Lung (tissue), 11 donors: ENCODE measurements at regions not wholly inside any gene's neighbourhood (a gene's known extent, or its start where the extent isn't known, plus 50 kb on each side); places are given as distances from the start of the nearest gene placed in this dataset.

Experiments used
- ATAC-seq: fragments of 200-7000 bp; cut with Tn5 transposase; one replicate; pipeline ENCODE4 v1.9.1; 2020; ENCODE audit warnings: moderate number of reproducible peaks; ENCODE audit not compliant: insufficient read depth, low FRiP score
- DNase-seq, 3 donors: peaks; one replicate each; pipeline ENCODE4 v3.0.0-alpha.2; 2013 to 2017
- H3K27ac ChIP-seq, 2 donors: one replicate each; pipeline ENCODE4 v1.5.1; 2013; ENCODE audit warnings: mild to moderate bottlenecking in 2 of 2, moderate library complexity in 2 of 2, control low read depth in 1 of 2, inconsistent platforms in 1 of 2, low read depth in 1 of 2, low read length in 1 of 2
- H3K27me3 ChIP-seq, 3 donors: one replicate each; pipeline ENCODE4 v1.5.1; 2013; ENCODE audit warnings: low read length in 2 of 3; ENCODE audit not compliant: control insufficient read depth in 3 of 3, insufficient read depth in 3 of 3
- H3K36me3 ChIP-seq, 4 donors: one replicate each; pipeline ENCODE4 v1.5.1; 2013; ENCODE audit warnings: low read length in 4 of 4, mild to moderate bottlenecking in 1 of 4, moderate library complexity in 1 of 4; ENCODE audit not compliant: control insufficient read depth in 4 of 4, insufficient read depth in 4 of 4
- H3K4me1 ChIP-seq, 5 donors: one replicate each; pipeline ENCODE4 v1.5.1; 2013; ENCODE audit warnings: low read length in 5 of 5, mild to moderate bottlenecking in 2 of 5, moderate library complexity in 1 of 5; ENCODE audit not compliant: control insufficient read depth in 5 of 5, insufficient read depth in 5 of 5
- H3K4me3 ChIP-seq: one replicate; pipeline ENCODE4 v1.5.1; 2013; ENCODE audit warnings: mild to moderate bottlenecking, control low read depth, moderate library complexity
- H3K9ac ChIP-seq, 2 donors: one replicate each; pipeline ENCODE4 v1.5.1; 2013; ENCODE audit warnings: low read length in 2 of 2, control low read depth in 1 of 2; ENCODE audit not compliant: insufficient read depth in 1 of 2
- H3K9me3 ChIP-seq, 4 donors: one replicate each; pipeline ENCODE4 v1.5.1; 2013; ENCODE audit warnings: low read length in 3 of 4, mild to moderate bottlenecking in 1 of 4, moderate library complexity in 1 of 4; ENCODE audit not compliant: control insufficient read depth in 4 of 4, insufficient read depth in 3 of 4
- CTCF ChIP-seq: IDR thresholded peaks from 2 replicates; pipeline ENCODE4 v1.5.1; 2012; ENCODE audit warnings: mild to moderate bottlenecking; ENCODE audit errors: control extremely low read depth, extremely low read depth
- WGBS, 2 donors: extraction: QIAGEN DNeasy Blood & Tissue Kit; methylation state at CpG; one replicate each; pipeline ENCODE4 v1.1.7; 2013; 5-methylcytosine and 5-hydroxymethylcytosine counted together
- donor health status: control.
- donor health status: control.
- donor health status: Bipolar disorder and iron deficiency.
- donor health status: healthy.
- donor health status: DM: yes; HTN: yes; CAD: no.

GRCh38 chr5:172503925-172504700 is 49.8 kb upstream of the SH3PXD2B start:
- Histone ChIP-seq H3K36me3 (no peaks in the 10 kb centered on the region), H3K27me3 (no peaks in the 10 kb centered on the region), H3K9ac (no peak overlapping the region), H3K4me1 (peaks cover 0 to 4% (median 0%) of the 10 kb centered on the region in 5 donors), H3K27ac (peak overlapping the region; percentile 0 to 53), H3K4me3 (no peak overlapping the region), H3K9me3 (no peaks in the 10 kb centered on the region)
- DNase-seq (peak in 1 of 3 donors; percentile 12), ATAC-seq (no peak)
- TF ChIP-seq CTCF, result no peak
- WGBS, 2 donors, result 55 to 85% methylated on average over 10 of the region's 10 CpGs
